ENCODE measurements at regions not wholly inside any gene's neighbourhood (a gene's known extent, or its start where the extent isn't known, plus 50 kb on each side); places are given as distances from the start of the nearest gene placed in this dataset.
"Not testable (repeated sequence)": the region's sequence is repeated elsewhere in the genome, so short reads cannot be mapped to it uniquely, and the experiment has no call there.

GRCh38 chr12:58117201-58117600 is 175.8 kb downstream of the ATP23 start:
- TF ChIP-seq CTCF (conservative IDR thresholded peaks at IDR 0.05; ENCODE audit: control insufficient read depth, insufficient read depth, low read depth, low read length): no peak
- DNase-seq (ENCODE audit: low read depth): no peak
- H3K4me3 ChIP-seq (ENCODE audit: control insufficient read depth, low read depth, low read length): no peak overlapping the region

GRCh38 chr12:58117667-58118066 is 176.3 kb downstream of the ATP23 start:
- no peak for TF ChIP-seq CTCF (conservative IDR thresholded peaks at IDR 0.05; ENCODE audit: control insufficient read depth, insufficient read depth, low read depth, low read length)
- DNase-seq (ENCODE audit: low read depth): no peak
- H3K4me3 ChIP-seq (ENCODE audit: control insufficient read depth, low read depth, low read length): no peak overlapping the region

GRCh38 chr12:58125761-58126160 is 184.4 kb downstream of the ATP23 start:
- H3K4me3 ChIP-seq (ENCODE audit: control insufficient read depth, low read depth, low read length); DNase-seq (ENCODE audit: low read depth): not testable (repeated sequence)

GRCh38 chr12:58131986-58132755 is 190.8 kb downstream of the ATP23 start:
- no peak overlapping the region for H3K4me3 ChIP-seq (ENCODE audit: control insufficient read depth, low read depth, low read length)
- no peak for DNase-seq (ENCODE audit: low read depth)
- no peak for TF ChIP-seq CTCF (conservative IDR thresholded peaks at IDR 0.05; ENCODE audit: control insufficient read depth, insufficient read depth, low read depth, low read length)

- H3K4me3 ChIP-seq (ENCODE audit: control insufficient read depth, low read depth, low read length): no peak overlapping the region
- no peak for TF ChIP-seq CTCF (conservative IDR thresholded peaks at IDR 0.05; ENCODE audit: control insufficient read depth, insufficient read depth, low read depth, low read length)
- DNase-seq (ENCODE audit: low read depth): no peak
These were observed 197.1 kb downstream of the ATP23 start for GRCh38 chr12:58138424-58138823.

GRCh38 chr12:58139894-58140293 is 198.5 kb downstream of the ATP23 start:
- H3K4me3 ChIP-seq (ENCODE audit: control insufficient read depth, low read depth, low read length): no peak overlapping the region
- TF ChIP-seq CTCF (conservative IDR thresholded peaks at IDR 0.05; ENCODE audit: control insufficient read depth, insufficient read depth, low read depth, low read length): no peak
- no peak for DNase-seq (ENCODE audit: low read depth)

GRCh38 chr12:58140395-58140794 is 199.0 kb downstream of the ATP23 start:
- TF ChIP-seq CTCF (conservative IDR thresholded peaks at IDR 0.05; ENCODE audit: control insufficient read depth, insufficient read depth, low read depth, low read length): no peak
- H3K4me3 ChIP-seq (ENCODE audit: control insufficient read depth, low read depth, low read length): no peak overlapping the region
- no peak for DNase-seq (ENCODE audit: low read depth)

Measured in fibroblast of mammary gland (primary cell).